ENCODE measurements at regions not wholly inside any gene's neighbourhood (a gene's known extent, or its start where the extent isn't known, plus 50 kb on each side); places are given as distances from the start of the nearest gene placed in this dataset.
"Not testable (repeated sequence)": the region's sequence is repeated elsewhere in the genome, so short reads cannot be mapped to it uniquely, and the experiment has no call there.

DNA sequence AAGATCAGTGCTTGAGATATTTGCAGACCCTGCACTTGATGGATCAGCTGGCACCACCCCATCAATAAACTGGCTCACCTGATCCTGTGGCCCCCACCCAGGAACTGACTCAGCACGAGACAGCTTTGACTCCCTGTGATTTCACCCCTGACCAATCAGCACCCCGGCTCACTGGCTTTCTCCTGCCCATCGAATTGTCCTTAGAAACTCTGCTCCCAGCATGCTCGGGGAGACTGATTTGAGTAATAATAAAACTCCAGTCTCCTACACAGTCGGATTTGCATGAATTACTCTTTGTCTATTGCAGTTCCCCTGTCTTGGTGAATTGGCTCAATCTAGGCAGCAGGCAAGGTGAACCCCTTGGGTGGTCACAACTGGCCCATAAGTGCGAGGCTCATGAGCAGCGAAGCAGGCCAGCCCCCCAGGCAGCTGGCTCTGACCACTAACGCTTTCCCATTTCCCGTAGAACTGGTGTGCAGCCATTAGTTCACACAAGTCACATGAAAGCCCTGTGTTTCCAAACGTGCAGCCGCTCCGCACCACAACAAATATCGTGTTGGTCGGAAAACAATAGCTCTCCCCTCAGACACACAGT, 79.6 kb downstream of the RSPH3 start:
- no peak for DNase-seq (ENCODE audit: low read depth)

DNA sequence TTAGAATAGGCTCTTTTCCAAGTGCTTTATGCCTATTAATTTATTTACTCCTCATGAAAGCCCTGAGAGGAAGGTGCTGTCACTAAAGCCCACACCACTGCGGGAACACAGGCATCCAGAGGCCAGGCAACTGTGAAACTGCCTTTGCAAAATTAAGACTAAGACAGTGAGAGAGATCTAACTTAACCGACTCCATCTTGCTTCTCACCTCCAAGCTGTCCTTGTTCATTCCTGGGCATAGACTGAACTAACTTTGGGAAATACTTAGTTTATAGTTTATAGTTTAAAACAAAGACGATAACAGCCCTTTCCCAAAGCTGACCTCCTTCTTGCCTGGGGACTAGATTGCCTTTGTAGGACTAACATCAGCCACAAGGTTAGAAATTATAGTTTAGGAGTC, 80.1 kb downstream of the RSPH3 start:
- DNase-seq (ENCODE audit: low read depth): no peak

DNA sequence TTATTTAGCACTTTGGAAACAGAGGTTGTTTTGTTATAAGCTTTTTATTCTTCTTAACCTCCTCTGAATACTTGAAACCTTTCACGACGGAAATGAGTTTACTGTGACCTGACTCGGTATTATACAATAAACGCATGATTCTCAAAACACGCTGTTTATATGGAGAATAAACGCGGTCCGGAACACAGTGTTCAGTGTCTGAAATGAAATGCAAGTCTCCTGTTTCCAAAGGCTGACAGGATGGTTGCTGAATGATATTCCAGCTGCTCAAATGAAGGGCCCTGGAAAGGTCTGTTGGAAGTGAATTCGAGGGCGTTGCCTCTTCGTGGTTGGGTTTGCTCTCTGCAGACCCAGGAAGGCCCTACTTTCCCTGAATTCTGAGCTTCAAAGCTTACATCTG, 83.4 kb downstream of the RSPH3 start:
- DNase-seq (ENCODE audit: low read depth): no peak

GRCh38 chr6:158914923-158915322, 85.1 kb downstream of the RSPH3 start:
- DNase-seq (ENCODE audit: low read depth): no peak

- DNase-seq (ENCODE audit: low read depth): no peak
Measured at GRCh38 chr6:158913580-158913979, 86.4 kb downstream of the RSPH3 start.

- no peak for DNase-seq (ENCODE audit: low read depth)
Measured at GRCh38 chr6:158912655-158913054, 87.3 kb downstream of the RSPH3 start.

DNA sequence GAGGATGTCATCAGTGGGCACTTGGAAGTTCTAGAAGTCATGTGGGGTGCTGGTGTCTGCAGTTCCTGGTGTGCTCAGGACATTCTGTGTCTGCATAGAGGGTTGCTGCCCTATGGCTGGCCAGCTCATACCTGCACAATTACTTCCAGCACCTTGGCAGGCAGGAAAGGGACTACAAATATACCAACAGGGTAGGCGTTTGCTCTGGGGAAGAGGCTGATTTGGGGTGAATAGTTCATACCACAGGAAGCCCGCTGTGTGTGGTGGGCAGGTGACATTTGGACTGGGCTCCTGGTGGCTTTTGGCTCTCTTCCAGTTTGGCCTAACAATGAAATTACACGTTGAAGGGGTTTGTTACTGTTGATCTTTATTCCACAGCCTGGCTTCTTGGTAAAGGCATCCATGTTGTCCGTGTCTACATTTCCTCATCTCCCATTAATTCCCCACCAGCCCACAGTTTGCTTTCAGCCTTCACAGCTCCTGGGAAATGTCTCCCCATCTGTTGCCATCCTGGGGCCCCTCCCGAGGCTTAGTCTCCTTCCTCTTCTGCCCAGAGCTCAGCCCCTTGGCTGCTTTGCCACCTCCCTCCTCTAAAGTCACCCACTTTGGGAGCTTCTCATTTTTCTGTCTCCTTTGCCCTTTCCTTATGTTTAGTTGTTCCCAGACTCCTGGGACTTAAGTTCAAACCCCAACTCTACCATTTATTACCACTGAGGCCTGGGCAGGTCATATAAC, 88.1 kb downstream of the RSPH3 start:
- no peak for DNase-seq (ENCODE audit: low read depth)

GRCh38 chr6:158910484-158911440, 89.2 kb downstream of the RSPH3 start:
- no peak for DNase-seq (ENCODE audit: low read depth)

DNA sequence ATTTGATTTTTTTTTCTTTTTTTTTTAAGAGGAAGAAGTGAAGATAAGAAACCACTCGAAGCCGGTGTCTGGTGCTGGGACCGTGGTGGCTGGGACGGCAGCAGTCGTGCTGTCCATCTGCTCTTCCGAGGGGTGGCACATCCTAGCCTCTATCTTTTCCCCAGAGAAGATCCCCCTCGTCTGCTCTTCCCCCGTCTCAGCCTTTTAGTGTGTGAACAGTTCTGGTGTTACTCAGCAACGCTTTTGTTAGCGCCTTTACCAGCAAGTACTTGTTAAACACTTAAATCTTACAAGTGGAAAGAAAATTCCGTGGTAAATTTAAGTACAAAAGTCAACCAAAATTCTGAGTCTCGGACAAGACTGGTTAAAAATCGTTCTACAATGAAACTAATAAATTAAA, 90.1 kb downstream of the RSPH3 start:
- DNase-seq (ENCODE audit: low read depth): no peak

GRCh38 chr6:158908606-158909005, 89.4 kb upstream of the EZR start:
- no peak for DNase-seq (ENCODE audit: low read depth)

GRCh38 chr6:158907931-158908330, 88.8 kb upstream of the EZR start:
- DNase-seq (ENCODE audit: low read depth): no peak

GRCh38 chr6:158906926-158907325, 87.8 kb upstream of the EZR start:
- no peak for DNase-seq (ENCODE audit: low read depth)

DNA sequence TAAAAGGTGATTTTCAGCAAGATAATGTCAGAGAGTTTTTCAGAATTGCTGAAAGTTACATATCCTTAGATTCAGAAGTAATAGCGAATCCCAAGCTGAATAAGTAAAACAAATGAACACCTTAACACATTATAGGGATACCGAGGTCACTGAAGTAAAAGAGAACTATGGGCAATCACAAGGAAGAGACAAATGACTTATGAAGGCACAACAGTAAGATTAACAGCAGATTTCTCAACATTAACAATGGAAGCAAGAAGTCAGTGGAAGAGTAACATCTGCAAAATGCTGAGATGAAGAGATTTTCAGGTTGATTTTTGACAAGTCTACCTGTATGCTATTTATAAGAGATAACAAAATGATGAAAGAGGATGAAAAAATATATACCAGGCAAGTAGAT, 86.1 kb upstream of the EZR start:
- no peak for DNase-seq (ENCODE audit: low read depth)

- DNase-seq (ENCODE audit: low read depth): no peak
Measured at GRCh38 chr6:158903801-158904200, 84.6 kb upstream of the EZR start.

DNA sequence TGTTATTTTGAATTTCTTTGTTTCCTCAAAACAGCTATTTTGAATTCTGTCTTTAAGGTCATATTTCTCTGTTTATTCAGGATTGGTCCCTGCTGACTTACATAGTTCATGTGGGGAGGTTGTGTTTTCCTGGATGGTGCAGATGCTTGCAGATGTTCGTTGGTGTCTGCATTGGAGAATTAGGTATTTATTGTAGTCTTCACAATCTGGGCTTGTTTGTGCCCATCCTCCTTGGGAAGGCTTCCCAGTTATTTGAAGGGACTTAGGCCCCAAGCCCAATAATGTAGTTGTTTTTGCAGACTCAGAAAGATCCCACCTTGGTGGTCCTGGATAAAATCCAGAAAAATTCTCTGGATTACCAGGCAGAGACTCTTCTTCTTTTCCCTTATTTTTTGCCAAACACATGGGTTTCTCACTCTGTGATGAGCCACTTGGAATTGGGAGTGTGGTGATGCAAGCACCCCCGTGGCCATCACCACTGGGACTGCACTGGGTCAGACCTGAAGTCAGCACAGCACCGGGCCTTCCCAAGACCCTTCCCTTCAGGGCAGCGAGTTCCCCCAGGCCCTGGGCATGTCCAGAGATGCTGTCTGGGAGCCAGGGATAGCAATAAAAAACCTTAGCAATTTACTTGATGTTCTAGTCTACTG, 81.6 kb upstream of the EZR start:
- DNase-seq (ENCODE audit: low read depth): no peak

- no peak for DNase-seq (ENCODE audit: low read depth)
Measured at GRCh38 chr6:158897236-158897635, 78.1 kb upstream of the EZR start.

GRCh38 chr6:158895661-158896060, 76.5 kb upstream of the EZR start:
- DNase-seq (ENCODE audit: low read depth): no peak

- DNase-seq (ENCODE audit: low read depth): no peak
Measured at GRCh38 chr6:158894193-158894592, 75.0 kb upstream of the EZR start.

DNA sequence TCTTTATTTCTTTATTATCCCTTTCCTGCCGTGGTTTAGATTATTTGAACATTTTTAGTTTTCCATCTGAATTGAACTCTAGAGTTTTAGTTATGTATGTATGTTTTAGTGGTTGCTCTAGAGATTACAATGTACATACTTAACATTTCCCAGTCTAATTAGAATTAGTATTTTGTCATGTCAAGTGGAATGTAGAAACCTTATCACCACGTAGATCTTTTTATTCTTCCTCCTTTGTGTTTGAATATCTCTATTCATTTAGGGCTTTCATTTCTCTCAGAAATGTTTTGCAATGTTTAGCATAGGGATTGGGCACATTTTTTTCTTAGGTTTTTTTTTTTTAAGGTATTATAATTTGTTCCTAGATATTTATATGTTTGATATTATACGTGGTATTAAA, 73.1 kb upstream of the EZR start:
- no peak for DNase-seq (ENCODE audit: low read depth)

GRCh38 chr6:158891560-158891959, 72.4 kb upstream of the EZR start:
- not testable (repeated sequence) for DNase-seq (ENCODE audit: low read depth)

DNA sequence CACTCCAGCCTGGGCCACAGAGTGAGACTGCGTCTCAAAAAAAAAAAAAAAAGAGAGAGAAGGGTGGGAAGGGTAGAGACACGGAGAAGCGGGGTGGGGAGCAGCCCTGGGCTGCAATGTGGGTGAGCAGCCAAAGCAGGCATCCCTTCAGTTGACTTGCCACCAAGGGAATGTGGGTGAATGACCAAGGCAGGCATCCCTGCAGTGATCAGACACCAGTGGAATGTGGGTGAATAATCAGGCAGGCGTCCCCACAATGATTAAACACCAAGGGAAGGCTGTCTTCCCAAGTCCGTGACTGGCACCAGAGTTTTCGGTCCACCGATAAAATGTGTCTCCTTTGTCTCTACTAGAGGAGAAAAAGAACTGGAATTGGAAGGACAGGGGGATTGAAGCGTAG, 69.0 kb upstream of the EZR start:
- not testable (repeated sequence) for DNase-seq (ENCODE audit: low read depth)

- not testable (repeated sequence) for DNase-seq (ENCODE audit: low read depth)
Measured at GRCh38 chr6:158886346-158886977, 67.3 kb upstream of the EZR start.
